Ovary (tissue), 3 donors: ENCODE measurements at regions not wholly inside any gene's neighbourhood (a gene's known extent, or its start where the extent isn't known, plus 50 kb on each side); places are given as distances from the start of the nearest gene placed in this dataset.

Source experiments
- EP300 ChIP-seq: sonication (generic); formaldehyde crosslinking; IDR thresholded peaks from one replicate; pipeline ENCODE4 v1.6.1; 2017; ENCODE audit warnings: antibody characterized with exemption
- POLR2A ChIP-seq: fragments of 450-650 bp; IDR thresholded peaks from one replicate; pipeline ENCODE4 v1.6.1; 2017; ENCODE audit warnings: antibody characterized with exemption, mild to moderate bottlenecking, moderate library complexity
- TF ChIP-seq, protein P1 (sequence below), 3 donors: fragments of 450-650 bp in 2 of 3; fragments of 200-600 bp in 1 of 3; IDR thresholded peaks; one replicate each; pipeline versions ENCODE4 v1.5.1 to v1.8.0; 2016 to 2022; ENCODE audit warnings: antibody characterized with exemption in 3 of 3, mild to moderate bottlenecking in 1 of 3
- donor health status: DM: no; HTN: no; CAD: no.

DNA sequence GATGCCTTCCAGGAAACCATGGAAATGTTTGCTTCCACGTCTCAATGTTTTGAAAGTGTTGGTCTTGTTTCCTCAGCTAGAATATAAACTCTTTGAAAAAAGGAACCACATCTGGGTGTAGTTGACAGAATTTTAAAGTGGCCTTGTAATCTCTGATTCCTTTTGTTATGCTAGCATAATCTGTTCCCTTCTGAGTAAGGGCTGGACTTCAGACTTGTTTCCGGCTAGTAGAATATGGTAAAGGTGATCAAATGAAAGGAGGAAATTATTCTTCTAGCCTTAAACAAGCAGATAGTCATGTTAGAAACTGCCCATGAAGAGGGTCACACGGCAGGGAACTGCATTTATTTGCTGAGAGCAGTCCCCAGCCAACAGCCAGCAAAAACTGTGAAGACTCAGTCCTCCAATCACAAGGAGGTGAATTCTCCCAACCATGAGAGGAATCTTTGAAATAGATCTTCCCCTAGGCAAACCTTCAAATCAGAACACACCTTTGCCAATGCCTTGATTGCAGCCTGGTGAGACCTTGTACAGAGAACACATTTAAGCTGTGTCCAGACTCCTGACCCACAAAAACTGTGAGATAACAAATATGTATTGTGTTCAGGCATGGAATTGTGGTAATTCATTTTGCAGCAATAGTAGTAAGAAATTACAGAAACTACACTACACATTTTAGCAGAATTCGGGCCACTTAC, 316.9 kb upstream of the SP8 start:
- TF ChIP-seq, protein P1, sequence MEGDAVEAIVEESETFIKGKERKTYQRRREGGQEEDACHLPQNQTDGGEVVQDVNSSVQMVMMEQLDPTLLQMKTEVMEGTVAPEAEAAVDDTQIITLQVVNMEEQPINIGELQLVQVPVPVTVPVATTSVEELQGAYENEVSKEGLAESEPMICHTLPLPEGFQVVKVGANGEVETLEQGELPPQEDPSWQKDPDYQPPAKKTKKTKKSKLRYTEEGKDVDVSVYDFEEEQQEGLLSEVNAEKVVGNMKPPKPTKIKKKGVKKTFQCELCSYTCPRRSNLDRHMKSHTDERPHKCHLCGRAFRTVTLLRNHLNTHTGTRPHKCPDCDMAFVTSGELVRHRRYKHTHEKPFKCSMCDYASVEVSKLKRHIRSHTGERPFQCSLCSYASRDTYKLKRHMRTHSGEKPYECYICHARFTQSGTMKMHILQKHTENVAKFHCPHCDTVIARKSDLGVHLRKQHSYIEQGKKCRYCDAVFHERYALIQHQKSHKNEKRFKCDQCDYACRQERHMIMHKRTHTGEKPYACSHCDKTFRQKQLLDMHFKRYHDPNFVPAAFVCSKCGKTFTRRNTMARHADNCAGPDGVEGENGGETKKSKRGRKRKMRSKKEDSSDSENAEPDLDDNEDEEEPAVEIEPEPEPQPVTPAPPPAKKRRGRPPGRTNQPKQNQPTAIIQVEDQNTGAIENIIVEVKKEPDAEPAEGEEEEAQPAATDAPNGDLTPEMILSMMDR (IDR thresholded peaks at IDR 0.05), result no peak
- TF ChIP-seq POLR2A (no peak), EP300 (no peak)
